T-cell (primary cell): ENCODE measurements at regions not wholly inside any gene's neighbourhood (a gene's known extent, or its start where the extent isn't known, plus 50 kb on each side); places are given as distances from the start of the nearest gene placed in this dataset.

Experiments used
- ATAC-seq, 4 experiments: fragments of 200-7000 bp in 3 of 4; fragments of 150-1000 bp in 1 of 4; cut with Tn5 transposase; replicated peaks in 1 of 4; 1 replicate in 3 of 4; 2 replicates in 1 of 4; pipeline ENCODE4 v1.10.0; 2021; ENCODE audit warnings: moderate library complexity in 3 of 4, mild to moderate bottlenecking in 2 of 4, moderate number of reproducible peaks in 1 of 4
- CTCF ChIA-PET, 2 donors: fragments of 300-600 bp; sonication (Branson Sonifier 250); formaldehyde crosslinking; loops; one replicate each; lab custom pipeline; 2022; ENCODE audit warnings: antibody characterized with exemption in 2 of 2; lab: Charles Lee
- POLR2A ChIA-PET, 2 donors: fragments of 300-600 bp; sonication (Branson Sonifier 250); formaldehyde crosslinking; loops; one replicate each; lab custom pipeline; 2022; ENCODE audit warnings: antibody characterized with exemption in 2 of 2; lab: Charles Lee
- DNase-seq, 35 experiments: peaks; one replicate each; pipeline versions ENCODE4 v3.0.0 to v3.0.0-alpha.2; 2013 to 2023
- H3K27ac ChIP-seq: one replicate; pipeline ENCODE4 v1.5.1; 2013; ENCODE audit warnings: low read length
- H3K27me3 ChIP-seq, 2 experiments: replicated peaks in 1 of 2; 1 replicate in 1 of 2; 2 replicates in 1 of 2; pipeline versions ENCODE4 v1.6.1 to v1.7.0; 2013; ENCODE audit warnings: low read length in 1 of 2, mixed read lengths in 1 of 2; ENCODE audit not compliant: control insufficient read depth in 2 of 2, insufficient read depth in 2 of 2; ENCODE audit errors: extremely low read depth in 1 of 2
- H3K36me3 ChIP-seq, 2 donors: 1 replicate in 1 of 2; 2 replicates in 1 of 2; pipeline versions ENCODE4 v1.6.1 to v1.7.0; 2013; ENCODE audit warnings: low read length in 1 of 2; ENCODE audit not compliant: control insufficient read depth in 2 of 2, insufficient read depth in 1 of 2; ENCODE audit errors: extremely low read depth in 1 of 2
- H3K4me1 ChIP-seq, 2 experiments: 1 replicate in 1 of 2; 2 replicates in 1 of 2; pipeline versions ENCODE4 v1.6.1 to v1.7.0; 2013; ENCODE audit warnings: low read length in 2 of 2, mixed read lengths in 1 of 2; ENCODE audit not compliant: insufficient read depth in 2 of 2, control insufficient read depth in 1 of 2; ENCODE audit errors: extremely low read depth in 1 of 2
- H3K4me3 ChIP-seq, 2 donors: 1 replicate in 1 of 2; 2 replicates in 1 of 2; pipeline versions ENCODE4 v1.5.1 to v1.7.0; 2013; ENCODE audit warnings: mild to moderate bottlenecking in 2 of 2, low read length in 1 of 2, moderate library complexity in 1 of 2; ENCODE audit not compliant: control insufficient read depth in 1 of 2; ENCODE audit errors: extremely low read depth in 1 of 2
- H3K9me3 ChIP-seq: 2 replicates; pipeline ENCODE4 v1.7.0; 2013
- H3K27ac Mint-ChIP-seq, 2 donors: one replicate each; pipeline ENCODE4 v1.8.0; 2020 to 2021; ENCODE audit warnings: mild to moderate bottlenecking in 2 of 2, mixed read lengths in 2 of 2
- H3K27me3 Mint-ChIP-seq, 2 donors: one replicate each; pipeline ENCODE4 v1.8.0; 2021 to 2022; ENCODE audit warnings: mixed read lengths in 2 of 2
- H3K36me3 Mint-ChIP-seq: one replicate; pipeline ENCODE4 v1.8.0; 2021; ENCODE audit warnings: mixed read lengths
- H3K4me1 Mint-ChIP-seq, 3 donors: one replicate each; pipeline ENCODE4 v1.8.0; 2020 to 2022; ENCODE audit warnings: mixed read lengths in 3 of 3, mild to moderate bottlenecking in 1 of 3
- H3K4me3 Mint-ChIP-seq, 3 donors: one replicate each; pipeline ENCODE4 v1.8.0; 2020 to 2022; ENCODE audit warnings: mild to moderate bottlenecking in 3 of 3, mixed read lengths in 3 of 3, moderate library complexity in 3 of 3
- H3K9me3 Mint-ChIP-seq, 3 donors: one replicate each; pipeline ENCODE4 v1.8.0; 2020 to 2022; ENCODE audit warnings: mixed read lengths in 3 of 3
- WGBS: methylation state at CpG from one replicate; pipeline ENCODE4 v1.1.5; 2013; ENCODE audit warnings: missing lambda C conversion rate; ENCODE audit not compliant: insufficient coverage; 5-methylcytosine and 5-hydroxymethylcytosine counted together

- Mint-ChIP-seq H3K4me1 (no peaks in the 10 kb centered on the region), H3K27me3 (no peaks in the 10 kb centered on the region), H3K27ac (no peak overlapping the region), H3K4me3 (no peak overlapping the region), H3K36me3 (no peaks in the 10 kb centered on the region), H3K9me3 (peaks cover 14 to 29% (median 26%) of the 10 kb centered on the region in 3 donors)
- POLR2A ChIA-PET: no interaction called here
- Histone ChIP-seq H3K27ac (no peak overlapping the region), H3K36me3 (no peaks in the 10 kb centered on the region), H3K9me3 (no peaks in the 10 kb centered on the region), H3K4me3 (no peak overlapping the region), H3K4me1 (no peaks in the 10 kb centered on the region), H3K27me3 (no peaks in the 10 kb centered on the region)
- DNase-seq (no peak), ATAC-seq (no peak)
- no CpG with 5 or more reads among the region's 3 CpGs for WGBS
- CTCF ChIA-PET: no interaction called here
These were observed 244.3 kb upstream of the NOVA1 start for GRCh38 chr14:26841920-26842741.

GRCh38 chr14:26845151-26845818, 247.5 kb upstream of the NOVA1 start:
- 63% methylated on average over 4 of the region's 6 CpGs for WGBS
- no peaks in the 10 kb centered on the region for H3K4me1 Mint-ChIP-seq
- no peaks in the 10 kb centered on the region for H3K36me3 Mint-ChIP-seq
- Histone ChIP-seq H3K27ac (no peak overlapping the region), H3K27me3 (no peaks in the 10 kb centered on the region), H3K9me3 (no peaks in the 10 kb centered on the region), H3K4me1 (no peaks in the 10 kb centered on the region), H3K36me3 (no peaks in the 10 kb centered on the region), H3K4me3 (no peak overlapping the region)
- ATAC-seq (no peak), DNase-seq (no peak)
- no peak overlapping the region for H3K27ac Mint-ChIP-seq
- H3K9me3 Mint-ChIP-seq: peaks cover 13 to 26% (median 23%) of the 10 kb centered on the region in 3 donors
- CTCF ChIA-PET: no interaction called here
- H3K27me3 Mint-ChIP-seq: no peaks in the 10 kb centered on the region
- H3K4me3 Mint-ChIP-seq: no peak overlapping the region
- POLR2A ChIA-PET: no interaction called here

GRCh38 chr14:26846388-26846787, 248.6 kb upstream of the NOVA1 start:
- ChIA-PET POLR2A (no interaction called here), CTCF (no interaction called here)
- no peaks in the 10 kb centered on the region for H3K36me3 ChIP-seq
- no peak overlapping the region for H3K27ac ChIP-seq
- H3K9me3 ChIP-seq: no peaks in the 10 kb centered on the region
- Mint-ChIP-seq H3K27ac (no peak overlapping the region), H3K4me1 (no peaks in the 10 kb centered on the region), H3K9me3 (peaks cover 13 to 27% (median 26%) of the 10 kb centered on the region in 3 donors), H3K36me3 (no peaks in the 10 kb centered on the region), H3K27me3 (no peaks in the 10 kb centered on the region), H3K4me3 (no peak overlapping the region)
- H3K4me1 ChIP-seq: no peaks in the 10 kb centered on the region
- ATAC-seq (no peak), DNase-seq (no peak)
- H3K4me3 ChIP-seq: no peak overlapping the region
- H3K27me3 ChIP-seq: no peaks in the 10 kb centered on the region
- WGBS: no CpG with 5 or more reads among the region's 2 CpGs

GRCh38 chr14:26849514-26849913, 251.7 kb upstream of the NOVA1 start:
- Histone ChIP-seq H3K4me1 (no peaks in the 10 kb centered on the region), H3K27me3 (no peaks in the 10 kb centered on the region), H3K27ac (no peak overlapping the region), H3K4me3 (no peak overlapping the region), H3K36me3 (no peaks in the 10 kb centered on the region), H3K9me3 (no peaks in the 10 kb centered on the region)
- CTCF ChIA-PET: no interaction called here
- peaks cover 17 to 37% (median 34%) of the 10 kb centered on the region in 3 donors for H3K9me3 Mint-ChIP-seq
- no peak overlapping the region for H3K27ac Mint-ChIP-seq
- no peaks in the 10 kb centered on the region for H3K27me3 Mint-ChIP-seq
- ATAC-seq (no peak), DNase-seq (no peak)
- H3K4me1 Mint-ChIP-seq: no peaks in the 10 kb centered on the region
- H3K4me3 Mint-ChIP-seq: no peak overlapping the region
- no CpG with 5 or more reads among the region's 4 CpGs for WGBS
- H3K36me3 Mint-ChIP-seq: no peaks in the 10 kb centered on the region
- POLR2A ChIA-PET: no interaction called here

- WGBS: no CpG with 5 or more reads among the region's 6 CpGs
These were observed 254.0 kb upstream of the NOVA1 start for GRCh38 chr14:26851793-26852192.

GRCh38 chr14:26855077-26855753, 257.4 kb upstream of the NOVA1 start:
- H3K27ac Mint-ChIP-seq: no peak overlapping the region
- peaks cover 5 to 40% (median 27%) of the 10 kb centered on the region in 3 donors for H3K9me3 Mint-ChIP-seq
- Histone ChIP-seq H3K36me3 (no peaks in the 10 kb centered on the region), H3K4me1 (no peaks in the 10 kb centered on the region), H3K27ac (no peak overlapping the region), H3K27me3 (no peaks in the 10 kb centered on the region), H3K9me3 (no peaks in the 10 kb centered on the region), H3K4me3 (no peak overlapping the region)
- H3K36me3 Mint-ChIP-seq: no peaks in the 10 kb centered on the region
- WGBS: 83% methylated on average over 2 of the region's 7 CpGs
- DNase-seq: no peak
- ChIA-PET POLR2A (interaction anchor here in 1 of 2 donors (0.6 kb wide), 1 partner anchor 355 kb away, joined by 3 read pairs; no protein-coding TSS in a partner anchor), CTCF (no interaction called here)
- no peaks in the 10 kb centered on the region for H3K27me3 Mint-ChIP-seq
- no peak for ATAC-seq
- no peak overlapping the region for H3K4me3 Mint-ChIP-seq
- no peaks in the 10 kb centered on the region for H3K4me1 Mint-ChIP-seq

More at GRCh38 chr14:26851793-26852192, 254.0 kb upstream of the NOVA1 start:
- Mint-ChIP-seq H3K36me3 (no peaks in the 10 kb centered on the region), H3K4me3 (no peak overlapping the region), H3K27me3 (no peaks in the 10 kb centered on the region), H3K4me1 (no peaks in the 10 kb centered on the region), H3K27ac (no peak overlapping the region), H3K9me3 (peaks cover 8 to 39% (median 32%) of the 10 kb centered on the region in 3 donors)
- H3K9me3 ChIP-seq: no peaks in the 10 kb centered on the region
- DNase-seq: no peak
- ChIA-PET POLR2A (no interaction called here), CTCF (no interaction called here)
- H3K4me3 ChIP-seq: no peak overlapping the region
- no peaks in the 10 kb centered on the region for H3K27me3 ChIP-seq
- no peaks in the 10 kb centered on the region for H3K36me3 ChIP-seq
- no peaks in the 10 kb centered on the region for H3K4me1 ChIP-seq
- H3K27ac ChIP-seq: no peak overlapping the region
- ATAC-seq: no peak
